K562 (cell line): ENCODE measurements at regions not wholly inside any gene's neighbourhood (a gene's known extent, or its start where the extent isn't known, plus 50 kb on each side); places are given as distances from the start of the nearest gene placed in this dataset.

Experiments
- GTF2B ChIP-seq: IDR thresholded peaks from 2 replicates; pipeline ENCODE4 v1.6.1; 2011; ENCODE audit not compliant: insufficient read length; ENCODE audit errors: extremely low read depth
- HMG20B ChIP-seq: fragments of 250-450 bp; sonication (Bioruptor Pico); IDR thresholded peaks from 2 replicates; pipeline ENCODE4 v1.5.0; 2021; ENCODE audit warnings: mild to moderate bottlenecking
- HMGN3 ChIP-seq: IDR thresholded peaks from 2 replicates; pipeline ENCODE4 v1.6.1; 2011; ENCODE audit warnings: borderline replicate concordance, low read depth, mild to moderate bottlenecking, mixed read lengths, low read length; ENCODE audit not compliant: insufficient read length; ENCODE audit errors: extremely low read depth
- KLF6 ChIP-seq: fragments of 250-450 bp; sonication (Bioruptor Pico); IDR thresholded peaks from 2 replicates; pipeline ENCODE4 v1.4.0; 2020; ENCODE audit warnings: mild to moderate bottlenecking, moderate library complexity, borderline replicate concordance
- LEF1 ChIP-seq: fragments of 450-650 bp; IDR thresholded peaks from 2 replicates; pipeline ENCODE4 v1.6.1; 2016; ENCODE audit warnings: mild to moderate bottlenecking
- MLLT1 ChIP-seq, 2 experiments: fragments of 450-650 bp; IDR thresholded peaks; 2 replicates each; pipeline ENCODE4 v1.6.1; 2016
- PATZ1 ChIP-seq: fragments of 250-450 bp; sonication (Bioruptor Pico); IDR thresholded peaks from 2 replicates; pipeline ENCODE4 v1.5.0; 2020; ENCODE audit warnings: mild to moderate bottlenecking, borderline replicate concordance
- PREB ChIP-seq: sonication (generic); formaldehyde crosslinking; IDR thresholded peaks from 2 replicates; pipeline ENCODE4 v1.8.1; 2023; ENCODE audit warnings: mild to moderate bottlenecking, missing genetic modification reagents
- PTRF ChIP-seq: fragments of 450-650 bp; IDR thresholded peaks from 2 replicates; pipeline ENCODE4 v1.6.1; 2016; ENCODE audit warnings: mild to moderate bottlenecking, missing genetic modification characterization, missing compliant biosample characterization
- TAF1 ChIP-seq: IDR thresholded peaks from 2 replicates; pipeline ENCODE4 v1.6.1; 2011; ENCODE audit warnings: mild to moderate bottlenecking, low read length, moderate library complexity; ENCODE audit not compliant: insufficient read depth, control insufficient read depth, severe bottlenecking; ENCODE audit errors: extremely low read depth
- ZBED1 ChIP-seq: IDR thresholded peaks from 2 replicates; pipeline ENCODE4 v1.6.1; 2014
- ZBTB33 ChIP-seq: sonication (generic); formaldehyde crosslinking; IDR thresholded peaks from 2 replicates; pipeline ENCODE4 v1.8.1; 2023; ENCODE audit warnings: mild to moderate bottlenecking, missing genetic modification reagents
- ZNF12 ChIP-seq: sonication (generic); formaldehyde crosslinking; IDR thresholded peaks from 2 replicates; pipeline ENCODE4 v1.4.0; 2020; ENCODE audit warnings: mild to moderate bottlenecking, missing genetic modification reagents
- TF ChIP-seq, protein P1 (sequence below): fragments of 200-800 bp; sonication (Bioruptor generic); IDR thresholded peaks from 2 replicates; pipeline ENCODE4 v1.6.1; 2017; ENCODE audit warnings: missing genetic modification characterization, missing compliant biosample characterization
- TF ChIP-seq, protein P2 (sequence below): fragments of 250-450 bp; sonication (Bioruptor Pico); IDR thresholded peaks from 2 replicates; pipeline ENCODE4 v1.4.0; 2020; ENCODE audit warnings: borderline replicate concordance

DNA sequence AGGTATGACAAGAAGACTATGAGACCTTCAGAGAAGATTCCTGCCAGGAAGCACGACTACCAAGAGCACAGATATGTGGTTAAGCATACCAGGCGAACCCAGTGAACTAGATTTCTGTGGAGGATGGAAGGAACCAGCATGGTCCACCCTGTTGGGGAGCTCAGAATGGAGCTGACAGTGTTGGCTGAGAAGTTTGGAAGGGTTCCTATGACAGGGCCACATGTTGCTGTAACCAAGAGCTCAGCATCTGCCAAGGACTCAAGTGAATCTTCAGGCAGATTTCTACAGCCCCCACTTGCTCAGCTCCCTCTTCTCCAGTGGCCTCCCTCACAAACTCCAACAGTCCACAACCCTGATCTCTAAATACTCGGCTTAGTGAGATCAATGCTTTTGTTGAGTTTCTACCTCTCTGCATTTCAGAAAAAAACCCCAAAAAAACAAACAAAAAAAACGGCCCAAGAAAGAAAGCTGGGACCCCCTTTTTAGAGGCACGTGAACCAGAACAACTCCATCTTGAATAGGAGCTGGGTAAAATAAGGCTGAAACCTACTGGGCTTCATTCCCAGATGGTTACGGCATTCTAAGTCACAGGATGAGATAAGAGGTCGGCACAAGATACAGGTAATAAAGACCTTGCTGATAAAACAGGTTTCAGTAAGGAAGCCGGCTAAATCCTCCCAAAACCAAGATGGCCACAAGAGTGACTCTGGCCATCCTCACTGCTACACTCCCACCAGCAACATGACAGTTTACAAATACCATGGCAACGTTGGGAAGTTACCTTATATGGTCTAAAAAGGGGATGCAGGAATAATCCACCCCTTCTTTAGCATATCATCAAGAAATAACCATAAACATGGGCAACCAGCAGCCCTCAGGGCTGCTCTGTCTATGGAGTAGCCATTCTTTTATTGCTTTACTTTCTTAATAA is 691.1 kb downstream of the UQCRFS1 start (continued):
- TF ChIP-seq GTF2B (no peak), PATZ1 (peak; percentile 78), HMG20B (CRISPR knock-in tag) (no peak), ZNF12 (CRISPR knock-in tag) (no peak), HMGN3 (no peak), ZBED1 (no peak), PREB (CRISPR knock-in tag) (no peak), TAF1 (no peak), KLF6 (CRISPR knock-in tag) (peak; percentile 72; the same call in 1 of the 2 replicates), PTRF (tag) (peak; percentile 89), MLLT1 (IDR thresholded peaks at IDR 0.05) (no peak), LEF1 (no peak), ZBTB33 (no peak)
- TF ChIP-seq, protein P1, sequence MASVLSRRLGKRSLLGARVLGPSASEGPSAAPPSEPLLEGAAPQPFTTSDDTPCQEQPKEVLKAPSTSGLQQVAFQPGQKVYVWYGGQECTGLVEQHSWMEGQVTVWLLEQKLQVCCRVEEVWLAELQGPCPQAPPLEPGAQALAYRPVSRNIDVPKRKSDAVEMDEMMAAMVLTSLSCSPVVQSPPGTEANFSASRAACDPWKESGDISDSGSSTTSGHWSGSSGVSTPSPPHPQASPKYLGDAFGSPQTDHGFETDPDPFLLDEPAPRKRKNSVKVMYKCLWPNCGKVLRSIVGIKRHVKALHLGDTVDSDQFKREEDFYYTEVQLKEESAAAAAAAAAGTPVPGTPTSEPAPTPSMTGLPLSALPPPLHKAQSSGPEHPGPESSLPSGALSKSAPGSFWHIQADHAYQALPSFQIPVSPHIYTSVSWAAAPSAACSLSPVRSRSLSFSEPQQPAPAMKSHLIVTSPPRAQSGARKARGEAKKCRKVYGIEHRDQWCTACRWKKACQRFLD (CRISPR knock-in tag), result peak; percentile 98
- TF ChIP-seq, protein P2, sequence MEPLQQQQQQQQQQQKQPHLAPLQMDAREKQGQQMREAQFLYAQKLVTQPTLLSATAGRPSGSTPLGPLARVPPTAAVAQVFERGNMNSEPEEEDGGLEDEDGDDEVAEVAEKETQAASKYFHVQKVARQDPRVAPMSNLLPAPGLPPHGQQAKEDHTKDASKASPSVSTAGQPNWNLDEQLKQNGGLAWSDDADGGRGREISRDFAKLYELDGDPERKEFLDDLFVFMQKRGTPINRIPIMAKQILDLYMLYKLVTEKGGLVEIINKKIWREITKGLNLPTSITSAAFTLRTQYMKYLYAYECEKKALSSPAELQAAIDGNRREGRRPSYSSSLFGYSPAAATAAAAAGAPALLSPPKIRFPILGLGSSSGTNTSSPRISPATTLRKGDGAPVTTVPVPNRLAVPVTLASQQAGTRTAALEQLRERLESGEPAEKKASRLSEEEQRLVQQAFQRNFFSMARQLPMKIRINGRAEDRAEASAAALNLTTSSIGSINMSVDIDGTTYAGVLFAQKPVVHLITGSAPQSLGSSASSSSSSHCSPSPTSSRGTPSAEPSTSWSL, result no peak
